ENCODE measurements at regions not wholly inside any gene's neighbourhood (a gene's known extent, or its start where the extent isn't known, plus 50 kb on each side); places are given as distances from the start of the nearest gene placed in this dataset.

GRCh38 chr5:161138751-161139455 is 286.9 kb upstream of the ATP10B start:
- DNase-seq (ENCODE audit: low read depth, low spot score), result no peak
- Histone ChIP-seq H3K9me3 (ENCODE audit: control insufficient read depth, insufficient read depth, low read length) (no peaks in the 10 kb centered on the region), H3K27ac (ENCODE audit: low read depth, low read length) (no peak overlapping the region), H3K4me3 (ENCODE audit: low read depth, low read length) (no peak overlapping the region), H3K27me3 (ENCODE audit: control insufficient read depth, insufficient read depth, low read length) (no peaks in the 10 kb centered on the region)
- ChIA-PET CTCF (no interaction called here), POLR2A (no interaction called here)
- TF ChIP-seq CTCF (IDR thresholded peaks at IDR 0.05; ENCODE audit: low read depth, low read length), result no peak

GRCh38 chr5:161134956-161135355 is 282.9 kb upstream of the ATP10B start:
- POLR2A ChIA-PET, result no interaction called here
- no peaks in the 10 kb centered on the region for H3K9me3 ChIP-seq (ENCODE audit: control insufficient read depth, insufficient read depth, low read length)
- no peak for DNase-seq (ENCODE audit: low read depth, low spot score)
- H3K27ac ChIP-seq (ENCODE audit: low read depth, low read length), result no peak overlapping the region
- H3K4me3 ChIP-seq (ENCODE audit: low read depth, low read length), result no peak overlapping the region
- CTCF ChIA-PET, result no interaction called here
- TF ChIP-seq CTCF (IDR thresholded peaks at IDR 0.05; ENCODE audit: low read depth, low read length), result no peak
- H3K27me3 ChIP-seq (ENCODE audit: control insufficient read depth, insufficient read depth, low read length), result no peaks in the 10 kb centered on the region

GRCh38 chr5:161134083-161134482 is 282.1 kb upstream of the ATP10B start:
- Histone ChIP-seq H3K4me3 (ENCODE audit: low read depth, low read length) (no peak overlapping the region), H3K27ac (ENCODE audit: low read depth, low read length) (no peak overlapping the region), H3K9me3 (ENCODE audit: control insufficient read depth, insufficient read depth, low read length) (no peaks in the 10 kb centered on the region), H3K27me3 (ENCODE audit: control insufficient read depth, insufficient read depth, low read length) (no peaks in the 10 kb centered on the region)
- ChIA-PET POLR2A (no interaction called here), CTCF (no interaction called here)
- DNase-seq (ENCODE audit: low read depth, low spot score), result no peak
- no peak for TF ChIP-seq CTCF (IDR thresholded peaks at IDR 0.05; ENCODE audit: low read depth, low read length)

- ChIA-PET POLR2A (no interaction called here), CTCF (no interaction called here)
- H3K4me3 ChIP-seq (ENCODE audit: low read depth, low read length), result no peak overlapping the region
- no peak overlapping the region for H3K27ac ChIP-seq (ENCODE audit: low read depth, low read length)
- H3K9me3 ChIP-seq (ENCODE audit: control insufficient read depth, insufficient read depth, low read length), result no peaks in the 10 kb centered on the region
- no peak for DNase-seq (ENCODE audit: low read depth, low spot score)
- TF ChIP-seq CTCF (IDR thresholded peaks at IDR 0.05; ENCODE audit: low read depth, low read length), result no peak
- H3K27me3 ChIP-seq (ENCODE audit: control insufficient read depth, insufficient read depth, low read length), result no peaks in the 10 kb centered on the region
Observed at GRCh38 chr5:161115941-161116340, 263.9 kb upstream of the ATP10B start.

GRCh38 chr5:161112371-161112770 is 260.4 kb upstream of the ATP10B start:
- Histone ChIP-seq H3K4me3 (ENCODE audit: low read depth, low read length) (no peak overlapping the region), H3K9me3 (ENCODE audit: control insufficient read depth, insufficient read depth, low read length) (no peaks in the 10 kb centered on the region), H3K27ac (ENCODE audit: low read depth, low read length) (no peak overlapping the region), H3K27me3 (ENCODE audit: control insufficient read depth, insufficient read depth, low read length) (no peaks in the 10 kb centered on the region)
- ChIA-PET POLR2A (no interaction called here), CTCF (no interaction called here)
- no peak for DNase-seq (ENCODE audit: low read depth, low spot score)
- no peak for TF ChIP-seq CTCF (IDR thresholded peaks at IDR 0.05; ENCODE audit: low read depth, low read length)
